CD4-positive, alpha-beta T cell treated with Interleukin-2 at 100 ng/mL for 4 hours (primary cell): ENCODE measurements at regions not wholly inside any gene's neighbourhood (a gene's known extent, or its start where the extent isn't known, plus 50 kb on each side); places are given as distances from the start of the nearest gene placed in this dataset.
"Not testable (repeated sequence)": the region's sequence is repeated elsewhere in the genome, so short reads cannot be mapped to it uniquely, and the experiment has no call there.

ENCODE experiments used
- DNase-seq: peaks from one replicate; pipeline ENCODE4 v3.0.0-alpha.2; 2020; ENCODE audit warnings: low spot score

DNA sequence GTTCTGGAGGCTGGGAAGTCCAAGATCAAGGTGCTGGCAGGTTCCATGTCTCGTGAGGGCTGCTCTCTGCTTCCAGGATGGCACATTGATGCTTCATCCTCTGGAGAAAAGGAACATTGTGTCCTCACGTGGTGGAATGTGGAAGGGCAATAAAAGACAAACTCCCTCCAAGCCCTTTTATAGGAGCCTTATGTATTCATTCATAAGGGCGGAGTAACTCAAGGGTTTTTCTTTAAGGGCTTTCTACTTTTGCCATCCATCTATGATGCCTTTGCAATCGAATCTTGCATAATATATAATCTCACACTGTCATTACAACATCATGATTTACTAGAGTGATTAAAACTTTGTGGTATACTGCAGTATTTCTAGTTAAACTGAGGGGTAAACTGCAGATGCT, 132.7 kb upstream of the DDHD1 start:
- DNase-seq: no peak

DNA sequence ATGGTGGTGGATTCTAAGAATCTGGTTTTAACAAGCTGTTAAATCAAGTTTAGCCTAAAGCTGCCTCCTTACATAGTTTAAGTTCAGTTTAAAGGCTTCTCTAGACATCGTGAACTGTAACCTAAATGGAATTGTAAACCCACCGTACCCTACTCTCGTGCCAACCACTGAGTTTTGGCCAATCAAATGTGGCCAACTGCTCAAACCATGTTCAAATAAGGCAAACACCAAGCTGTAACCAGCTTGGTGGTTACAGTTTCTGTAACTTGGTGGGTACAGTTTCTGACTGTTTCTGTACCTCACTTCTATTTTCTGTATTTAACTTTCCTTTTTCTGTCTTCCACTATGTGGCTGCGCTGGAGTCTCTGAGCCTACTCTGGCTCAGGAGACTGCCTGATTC, 131.9 kb upstream of the DDHD1 start:
- DNase-seq: no peak

- DNase-seq: no peak
Measured at GRCh38 chr14:53278602-53279506, 125.7 kb upstream of the DDHD1 start.

- DNase-seq: no peak
Measured at GRCh38 chr14:53273671-53274072, 120.5 kb upstream of the DDHD1 start.

GRCh38 chr14:53265025-53265424, 111.9 kb upstream of the DDHD1 start:
- no peak for DNase-seq

- DNase-seq: no peak
Measured at GRCh38 chr14:53260928-53261327, 107.8 kb upstream of the DDHD1 start.

GRCh38 chr14:53260286-53260685, 107.2 kb upstream of the DDHD1 start:
- DNase-seq: no peak

DNA sequence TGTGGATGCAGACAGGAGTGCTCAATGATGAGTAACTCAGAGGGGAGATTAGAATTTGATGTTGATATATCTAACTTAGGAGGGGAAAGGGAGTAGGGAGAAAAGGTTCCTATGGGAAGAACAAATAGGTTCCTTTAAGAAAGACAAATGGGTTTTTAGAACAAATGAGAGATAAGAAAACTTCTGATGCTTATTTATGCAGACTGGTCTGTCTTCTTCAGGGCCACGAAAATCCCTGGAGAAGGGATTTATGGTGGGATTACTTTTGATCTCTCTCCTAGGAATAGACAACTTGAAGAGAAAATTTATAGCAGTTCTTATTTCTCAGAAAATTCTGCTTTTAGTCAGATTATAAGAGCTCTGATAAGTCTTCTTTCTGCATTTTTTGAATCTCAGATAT, 99.0 kb upstream of the DDHD1 start:
- no peak for DNase-seq

DNA sequence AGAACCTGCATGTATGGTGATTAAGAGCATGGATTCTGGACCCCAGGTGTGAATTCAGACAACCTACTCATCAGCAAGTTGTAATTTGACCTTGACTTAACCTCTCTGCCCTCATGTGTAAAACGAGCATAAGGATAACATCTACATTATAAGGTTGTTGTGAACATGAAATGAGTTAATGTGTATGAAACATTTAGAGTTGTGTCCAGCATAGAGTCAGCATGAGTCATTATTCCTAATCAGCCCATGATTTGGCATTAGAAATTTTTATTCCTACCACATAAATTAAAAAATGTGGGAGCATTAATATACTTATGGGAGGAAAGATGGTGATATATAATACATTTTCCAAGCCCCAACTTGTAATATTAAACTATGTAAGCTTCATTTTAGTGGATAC, 95.9 kb upstream of the DDHD1 start:
- no peak for DNase-seq

DNA sequence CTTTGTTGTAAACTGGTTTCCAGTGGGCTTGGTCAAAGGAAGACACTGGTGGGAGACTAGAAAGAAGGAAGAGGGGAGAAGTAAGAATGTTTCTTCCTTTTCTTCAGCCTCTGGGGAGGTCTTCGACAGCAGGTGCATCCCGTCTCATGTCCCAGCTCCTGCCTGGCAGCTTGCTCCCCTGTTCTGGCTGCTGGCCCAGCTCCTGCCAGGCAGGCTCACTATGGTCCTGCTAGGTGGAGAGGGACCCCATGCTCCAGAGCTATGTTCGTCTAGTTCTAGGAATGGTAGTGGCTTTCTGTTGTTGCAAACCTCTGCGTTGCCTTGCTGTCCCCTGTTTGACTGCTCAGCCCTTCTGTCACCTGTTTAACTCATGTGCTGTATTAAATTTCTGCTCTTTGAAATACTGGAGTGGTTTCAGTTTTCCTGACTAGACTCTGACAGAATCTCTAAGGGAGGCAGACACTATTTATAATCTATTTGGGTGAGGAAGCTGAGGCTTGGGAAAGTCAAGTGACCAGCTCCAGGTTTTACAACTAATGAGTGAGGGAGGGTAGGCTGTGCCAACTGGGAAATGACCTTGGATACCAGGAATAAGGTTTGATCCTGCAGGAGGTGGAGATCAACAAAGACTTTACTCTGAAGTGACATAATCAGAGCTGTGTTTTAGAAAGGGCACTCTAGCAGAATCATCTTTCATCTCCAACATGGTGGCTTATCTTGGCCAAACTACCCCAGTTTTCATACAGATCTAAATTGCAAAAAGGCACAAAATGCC, 94.7 kb upstream of the DDHD1 start:
- DNase-seq: no peak

DNA sequence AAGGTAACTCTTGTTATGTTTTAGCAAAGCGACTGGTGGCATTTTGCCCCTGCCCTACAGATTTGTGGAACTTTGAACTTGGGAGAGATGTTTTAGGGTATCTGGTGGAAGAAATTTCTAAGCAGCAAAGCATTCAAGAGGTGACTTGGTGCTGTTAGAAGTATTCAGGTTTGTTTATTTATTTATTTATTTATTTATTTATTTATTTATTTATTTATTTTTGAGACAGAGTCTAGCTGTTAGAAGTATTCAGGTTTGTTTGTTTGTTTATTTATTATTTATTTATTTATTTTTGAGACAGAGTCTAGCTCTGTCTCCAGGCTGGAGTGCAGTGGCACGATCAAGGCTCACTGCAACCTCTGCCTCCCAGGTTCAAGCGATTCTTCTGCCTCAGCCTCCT, 89.8 kb upstream of the DDHD1 start:
- DNase-seq: not testable (repeated sequence)

DNA sequence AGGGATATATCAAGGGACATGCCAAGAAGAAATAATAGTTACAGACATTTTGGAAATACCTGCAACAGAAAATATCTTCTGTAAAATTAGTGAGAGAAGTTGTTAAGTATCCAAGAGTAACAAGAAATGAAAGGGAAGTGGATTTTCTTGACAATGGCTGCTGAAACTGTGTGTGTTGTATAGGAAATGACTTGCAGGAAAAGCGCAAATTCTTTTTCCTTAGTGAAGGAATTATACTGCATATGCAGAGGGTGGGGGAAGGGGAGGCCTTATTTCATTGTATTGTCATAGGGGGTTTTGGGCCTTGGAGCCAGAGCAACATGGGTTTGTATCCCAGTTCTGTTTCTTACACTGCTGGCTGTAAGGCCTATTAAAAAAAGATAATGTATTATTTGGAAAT, 84.4 kb upstream of the DDHD1 start:
- DNase-seq: no peak

DNA sequence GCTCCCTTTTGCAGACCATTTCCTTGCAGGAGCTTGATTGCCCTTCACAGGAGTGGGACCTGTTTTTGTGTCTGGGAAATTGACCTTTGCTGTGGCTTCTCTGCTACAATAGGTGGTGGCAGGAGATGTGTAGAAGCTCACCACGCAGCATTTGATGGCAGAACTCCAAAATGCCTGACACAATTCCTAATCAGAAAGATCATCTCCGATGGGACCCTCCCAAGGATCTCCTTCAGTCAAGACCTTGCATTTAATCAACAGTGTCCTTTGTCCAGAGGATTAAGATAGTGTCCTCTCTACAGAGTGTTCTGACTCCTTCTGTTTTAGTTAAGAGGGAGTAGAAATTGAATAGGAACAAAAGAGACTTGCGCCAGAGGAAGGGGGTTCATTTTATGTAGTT, 83.6 kb upstream of the DDHD1 start:
- no peak for DNase-seq

GRCh38 chr14:53231171-53231570, 78.0 kb upstream of the DDHD1 start:
- DNase-seq: no peak

GRCh38 chr14:53228966-53229365, 75.8 kb upstream of the DDHD1 start:
- no peak for DNase-seq

DNA sequence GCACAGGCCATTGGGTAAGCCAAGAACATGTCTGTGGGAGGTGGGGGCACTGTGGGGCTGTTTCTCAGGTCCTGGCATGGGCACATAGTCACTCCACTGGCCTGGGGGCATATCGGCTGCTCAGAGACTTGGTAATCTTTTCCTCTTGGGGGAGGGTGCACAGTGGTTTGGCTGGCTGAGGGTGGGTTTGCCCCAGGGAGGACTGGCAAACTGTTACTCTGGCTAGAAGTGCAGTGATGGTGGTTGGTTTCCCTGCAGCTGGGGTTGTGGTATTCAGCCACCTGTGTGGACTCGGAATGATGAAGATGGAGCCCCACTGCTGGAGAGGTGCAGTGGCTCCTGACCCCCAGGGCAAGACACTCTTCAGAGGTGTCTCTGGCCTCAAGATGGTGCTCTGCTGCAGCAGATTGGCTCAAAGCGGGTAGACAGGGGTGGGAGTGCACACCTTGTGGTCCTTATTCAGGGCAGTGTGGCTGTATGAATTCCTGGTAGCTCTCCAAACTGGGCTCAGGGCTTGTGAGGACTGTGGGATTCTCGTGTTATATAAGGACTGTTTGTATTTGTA, 74.1 kb upstream of the DDHD1 start:
- DNase-seq: no peak

- DNase-seq: no peak
Measured at GRCh38 chr14:53226553-53226952, 73.4 kb upstream of the DDHD1 start.

DNA sequence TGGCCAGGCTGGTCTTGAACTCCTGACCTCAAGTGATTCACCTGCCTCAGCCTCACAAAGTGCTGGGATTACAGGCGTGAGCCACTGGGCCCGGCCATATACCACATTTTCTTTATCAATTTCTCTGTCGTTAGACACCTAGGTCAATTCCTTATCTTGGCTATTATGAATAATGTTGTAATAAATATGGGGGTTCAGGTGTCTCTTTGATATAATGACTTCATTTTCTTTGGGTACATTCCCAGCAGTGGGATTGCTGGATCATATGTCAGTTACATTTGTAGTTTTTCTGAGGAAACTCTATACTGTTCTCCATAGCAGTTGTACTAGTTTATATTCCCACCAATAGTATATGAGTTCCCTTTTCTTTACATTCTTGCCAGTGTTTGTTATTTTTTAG, 67.8 kb upstream of the DDHD1 start:
- DNase-seq: no peak

GRCh38 chr14:53218161-53218560, 65.0 kb upstream of the DDHD1 start:
- no peak for DNase-seq

GRCh38 chr14:53217316-53217994, 64.3 kb upstream of the DDHD1 start:
- peak; percentile 58 for DNase-seq

DNA sequence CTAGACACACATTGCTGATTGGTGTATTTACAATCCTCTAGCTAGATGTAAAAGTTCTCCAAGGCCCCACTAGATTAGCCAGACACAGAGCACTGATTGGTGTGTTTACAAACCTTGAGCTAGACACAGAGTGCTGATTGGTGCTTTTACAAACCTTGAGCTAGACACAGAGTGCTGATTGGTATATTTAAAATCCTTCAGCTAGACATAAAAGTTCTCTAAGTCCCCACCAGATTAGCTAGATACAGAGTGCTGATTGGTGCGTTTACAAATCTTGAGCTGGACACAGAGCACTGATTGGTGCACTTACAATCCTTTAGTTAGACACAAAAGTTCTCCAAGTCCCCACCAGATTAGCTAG, 63.8 kb upstream of the DDHD1 start:
- DNase-seq: not testable (repeated sequence)

DNA sequence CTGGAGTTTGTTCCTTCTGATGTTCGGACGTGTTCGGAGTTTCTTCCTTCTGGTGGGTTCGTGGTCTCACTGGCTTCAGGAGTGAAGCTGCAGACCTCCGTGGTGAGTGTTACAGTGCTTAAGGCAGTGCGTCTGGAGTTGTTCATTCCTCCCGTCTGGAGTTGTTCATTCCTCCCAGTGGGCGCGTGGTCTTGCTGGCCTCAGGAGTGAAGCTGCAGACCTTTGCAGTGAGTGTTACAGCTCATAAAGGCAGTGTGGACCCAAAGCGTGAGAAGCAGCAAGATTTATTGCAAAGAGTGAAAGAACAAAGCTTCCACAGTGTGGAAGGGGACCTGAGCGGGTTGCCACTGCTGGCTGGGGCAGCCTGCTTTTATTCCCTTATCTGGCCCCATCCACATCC, 63.4 kb upstream of the DDHD1 start:
- not testable (repeated sequence) for DNase-seq

DNA sequence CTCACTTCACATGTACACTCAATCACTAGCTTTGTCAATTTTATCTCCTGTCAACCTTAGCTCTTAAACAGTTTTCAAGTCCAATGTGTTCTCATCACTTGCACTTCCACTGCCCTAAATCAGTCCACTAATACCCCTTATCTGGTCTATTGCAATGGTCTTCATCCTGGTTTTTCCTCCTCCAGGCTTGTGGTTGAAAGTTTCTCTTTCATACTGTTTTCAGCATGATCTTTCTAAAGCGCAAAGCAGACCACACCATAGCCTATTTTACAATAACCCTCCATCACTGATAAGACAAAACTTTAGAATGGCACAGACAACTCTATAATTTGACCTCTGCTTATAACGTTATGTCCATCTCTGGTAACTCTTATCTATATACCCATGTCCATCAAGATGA, 62.0 kb upstream of the DDHD1 start:
- no peak for DNase-seq
